OCI-LY1 (cell line): ENCODE measurements at regions not wholly inside any gene's neighbourhood (a gene's known extent, or its start where the extent isn't known, plus 50 kb on each side); places are given as distances from the start of the nearest gene placed in this dataset.

ENCODE experiments used
- H2AFZ ChIP-seq: fragments of 200-600 bp; sonication (generic), shearing (Covaris generic); 2 replicates; pipeline ENCODE4 v1.6.0; 2014; ENCODE audit warnings: antibody characterized with exemption, mild to moderate bottlenecking, low read length
- H3F3A ChIP-seq: fragments of 200-600 bp; sonication (generic), shearing (Covaris generic); 2 replicates; pipeline ENCODE4 v1.6.0; 2014; ENCODE audit warnings: mild to moderate bottlenecking, antibody characterized with exemption, low read length, moderate library complexity; ENCODE audit not compliant: insufficient read depth
- H3K27ac ChIP-seq: fragments of 200-600 bp; sonication (generic); 2 replicates; pipeline ENCODE4 v1.5.1; 2014; ENCODE audit warnings: low read length, mixed run types, mild to moderate bottlenecking, low read depth; ENCODE audit not compliant: poor library complexity, severe bottlenecking
- H3K27me3 ChIP-seq: fragments of 200-600 bp; sonication (generic); 2 replicates; pipeline ENCODE4 v1.6.0; 2014; ENCODE audit warnings: antibody characterized with exemption, mild to moderate bottlenecking, low read length, moderate library complexity; ENCODE audit not compliant: insufficient read depth
- H3K36me3 ChIP-seq: fragments of 200-600 bp; sonication (generic); 2 replicates; pipeline ENCODE4 v1.6.1; 2014; ENCODE audit warnings: mild to moderate bottlenecking, antibody characterized with exemption, low read length, moderate library complexity, mixed read lengths; ENCODE audit not compliant: insufficient read depth
- H3K4me1 ChIP-seq: fragments of 200-600 bp; sonication (generic); 2 replicates; pipeline ENCODE4 v1.5.1; 2014; ENCODE audit warnings: mild to moderate bottlenecking, low read length, moderate library complexity; ENCODE audit not compliant: insufficient read depth, severe bottlenecking
- H3K4me2 ChIP-seq: fragments of 200-600 bp; sonication (generic), shearing (Covaris generic); 2 replicates; pipeline ENCODE4 v1.6.1; 2014; ENCODE audit warnings: low read length
- H3K4me3 ChIP-seq: fragments of 200-600 bp; sonication (generic); 2 replicates; pipeline ENCODE4 v1.5.1; 2014; ENCODE audit warnings: low read length, low read depth, mild to moderate bottlenecking, mixed read lengths; ENCODE audit not compliant: poor library complexity, severe bottlenecking
- H3K79me2 ChIP-seq: fragments of 200-600 bp; shearing (Covaris generic); 2 replicates; pipeline ENCODE4 v1.6.1; 2016; ENCODE audit warnings: mixed run types, low read length, mixed read lengths; ENCODE audit not compliant: insufficient read depth
- H3K9ac ChIP-seq: fragments of 200-600 bp; sonication (generic), shearing (Covaris generic); 2 replicates; pipeline ENCODE4 v1.6.1; 2014; ENCODE audit warnings: mild to moderate bottlenecking, low read length, mixed read lengths
- H3K9me2 ChIP-seq: fragments of 200-600 bp; sonication (generic), shearing (Covaris generic); 2 replicates; pipeline ENCODE4 v1.6.1; 2014; ENCODE audit warnings: low read depth, mild to moderate bottlenecking, low read length, mixed read lengths
- H3K9me3 ChIP-seq: fragments of 200-600 bp; shearing (Covaris generic); 2 replicates; pipeline ENCODE4 v1.6.1; 2014; ENCODE audit warnings: low read length, mixed read lengths
- H4K20me1 ChIP-seq: fragments of 200-600 bp; sonication (generic), shearing (Covaris generic); 2 replicates; pipeline ENCODE4 v1.6.0; 2016; ENCODE audit warnings: mild to moderate bottlenecking, low read length; ENCODE audit not compliant: insufficient read depth
- EZH2 ChIP-seq: fragments of 200-600 bp; sonication (generic), shearing (Covaris generic); IDR thresholded peaks from 2 replicates; pipeline ENCODE4 v1.8.0; 2017; ENCODE audit warnings: borderline replicate concordance, mixed run types, mild to moderate bottlenecking, antibody characterized with exemption, low read length, moderate library complexity, mixed read lengths
- TF ChIP-seq, protein P1 (sequence below): fragments of 200-600 bp; sonication (generic), shearing (Covaris generic); IDR thresholded peaks from 2 replicates; pipeline ENCODE4 v1.5.1; 2017; ENCODE audit warnings: mild to moderate bottlenecking, antibody characterized with exemption, low read length, moderate library complexity, mixed read lengths

DNA sequence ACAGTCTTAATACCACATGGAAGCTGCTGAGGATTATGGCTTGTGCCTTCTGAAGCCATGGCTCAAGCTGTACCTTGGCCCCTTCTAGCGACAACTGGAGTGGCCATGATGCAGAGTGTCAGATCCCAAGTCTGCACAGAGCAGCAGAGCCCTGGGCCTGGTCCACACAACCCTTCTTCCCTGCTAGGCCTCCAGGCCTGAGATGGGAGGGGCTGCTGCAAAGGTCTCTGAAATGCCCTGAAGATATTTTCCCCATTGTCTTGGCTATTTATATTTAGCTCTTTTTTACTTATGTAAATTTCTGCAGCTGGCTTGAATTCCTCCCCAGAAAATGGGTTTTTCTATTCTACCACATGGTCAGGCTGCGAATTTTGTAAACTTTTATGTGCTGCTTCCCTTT, 804.6 kb upstream of the ZWINT start:
- no peaks in the 10 kb centered on the region for H3F3A ChIP-seq
- no peak overlapping the region for H3K27ac ChIP-seq
- H3K4me1 ChIP-seq, result no peaks in the 10 kb centered on the region
- no peaks in the 10 kb centered on the region for H3K9me3 ChIP-seq
- no peak overlapping the region for H3K9ac ChIP-seq
- H3K4me2 ChIP-seq, result no peak overlapping the region
- H3K4me3 ChIP-seq, result no peak overlapping the region
- no peaks in the 10 kb centered on the region for H3K9me2 ChIP-seq
- no peaks in the 10 kb centered on the region for H3K27me3 ChIP-seq
- H3K79me2 ChIP-seq, result no peaks in the 10 kb centered on the region
- no peaks in the 10 kb centered on the region for H4K20me1 ChIP-seq
- no peak overlapping the region for H2AFZ ChIP-seq
- TF ChIP-seq, protein P1, sequence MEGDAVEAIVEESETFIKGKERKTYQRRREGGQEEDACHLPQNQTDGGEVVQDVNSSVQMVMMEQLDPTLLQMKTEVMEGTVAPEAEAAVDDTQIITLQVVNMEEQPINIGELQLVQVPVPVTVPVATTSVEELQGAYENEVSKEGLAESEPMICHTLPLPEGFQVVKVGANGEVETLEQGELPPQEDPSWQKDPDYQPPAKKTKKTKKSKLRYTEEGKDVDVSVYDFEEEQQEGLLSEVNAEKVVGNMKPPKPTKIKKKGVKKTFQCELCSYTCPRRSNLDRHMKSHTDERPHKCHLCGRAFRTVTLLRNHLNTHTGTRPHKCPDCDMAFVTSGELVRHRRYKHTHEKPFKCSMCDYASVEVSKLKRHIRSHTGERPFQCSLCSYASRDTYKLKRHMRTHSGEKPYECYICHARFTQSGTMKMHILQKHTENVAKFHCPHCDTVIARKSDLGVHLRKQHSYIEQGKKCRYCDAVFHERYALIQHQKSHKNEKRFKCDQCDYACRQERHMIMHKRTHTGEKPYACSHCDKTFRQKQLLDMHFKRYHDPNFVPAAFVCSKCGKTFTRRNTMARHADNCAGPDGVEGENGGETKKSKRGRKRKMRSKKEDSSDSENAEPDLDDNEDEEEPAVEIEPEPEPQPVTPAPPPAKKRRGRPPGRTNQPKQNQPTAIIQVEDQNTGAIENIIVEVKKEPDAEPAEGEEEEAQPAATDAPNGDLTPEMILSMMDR, result no peak
- no peak for TF ChIP-seq EZH2
- H3K36me3 ChIP-seq, result no peaks in the 10 kb centered on the region

DNA sequence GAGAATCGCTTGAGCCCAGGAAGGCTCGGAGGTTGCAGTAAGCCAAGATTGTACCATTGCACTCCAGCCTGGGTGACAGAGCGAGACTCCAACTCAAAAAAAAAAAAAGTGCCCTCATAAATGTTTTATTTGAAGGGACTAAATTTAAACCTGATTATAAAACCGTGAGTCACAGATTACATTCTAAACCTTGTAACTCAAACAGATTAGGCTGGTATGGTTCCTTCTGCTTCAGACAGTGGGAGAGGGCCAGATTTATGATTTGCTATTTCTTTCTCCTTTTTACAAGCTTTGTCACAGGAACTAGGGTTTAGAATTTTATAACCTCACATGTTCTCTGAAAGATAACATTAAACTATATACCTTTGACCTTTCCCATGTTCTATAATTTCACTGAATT, 801.2 kb upstream of the ZWINT start:
- no peak overlapping the region for H3K4me2 ChIP-seq
- TF ChIP-seq, protein P1, result no peak
- no peak for TF ChIP-seq EZH2
- H3K9me3 ChIP-seq, result no peaks in the 10 kb centered on the region
- H3K9me2 ChIP-seq, result no peaks in the 10 kb centered on the region
- H3K9ac ChIP-seq, result no peak overlapping the region
- H3K4me3 ChIP-seq, result no peak overlapping the region
- no peak overlapping the region for H2AFZ ChIP-seq
- no peaks in the 10 kb centered on the region for H4K20me1 ChIP-seq
- H3K36me3 ChIP-seq, result no peaks in the 10 kb centered on the region
- H3F3A ChIP-seq, result no peaks in the 10 kb centered on the region
- no peak overlapping the region for H3K27ac ChIP-seq
- no peaks in the 10 kb centered on the region for H3K27me3 ChIP-seq
- H3K79me2 ChIP-seq, result no peaks in the 10 kb centered on the region
- H3K4me1 ChIP-seq, result no peaks in the 10 kb centered on the region

DNA sequence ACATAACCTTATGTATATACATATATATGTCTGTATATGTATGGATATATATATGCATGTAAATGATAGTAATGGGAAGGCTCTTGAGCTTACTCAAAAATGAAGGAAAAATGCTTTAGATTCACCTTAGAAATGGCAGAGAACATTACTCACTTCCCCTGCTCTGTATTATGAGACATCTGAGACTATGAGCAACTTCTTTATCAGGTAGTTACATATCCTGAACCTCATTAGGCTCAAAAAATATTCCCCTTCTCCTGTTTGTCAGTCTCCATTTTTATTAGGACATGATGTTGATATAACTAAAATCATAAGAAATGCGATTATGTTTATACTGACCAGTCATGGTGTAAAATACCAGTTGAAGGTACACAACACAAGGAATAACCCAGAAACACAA, 800.1 kb upstream of the ZWINT start:
- no peaks in the 10 kb centered on the region for H4K20me1 ChIP-seq
- H3K9me2 ChIP-seq, result no peaks in the 10 kb centered on the region
- H2AFZ ChIP-seq, result no peak overlapping the region
- H3F3A ChIP-seq, result no peaks in the 10 kb centered on the region
- no peaks in the 10 kb centered on the region for H3K36me3 ChIP-seq
- H3K9me3 ChIP-seq, result no peaks in the 10 kb centered on the region
- H3K27me3 ChIP-seq, result no peaks in the 10 kb centered on the region
- H3K4me3 ChIP-seq, result no peak overlapping the region
- no peak overlapping the region for H3K27ac ChIP-seq
- no peak for TF ChIP-seq EZH2
- TF ChIP-seq, protein P1, result no peak
- H3K9ac ChIP-seq, result no peak overlapping the region
- no peaks in the 10 kb centered on the region for H3K4me1 ChIP-seq
- no peaks in the 10 kb centered on the region for H3K79me2 ChIP-seq
- no peak overlapping the region for H3K4me2 ChIP-seq
